ENCODE measurements at regions not wholly inside any gene's neighbourhood (a gene's known extent, or its start where the extent isn't known, plus 50 kb on each side); places are given as distances from the start of the nearest gene placed in this dataset.
"Not testable (repeated sequence)": the region's sequence is repeated elsewhere in the genome, so short reads cannot be mapped to it uniquely, and the experiment has no call there.

GRCh38 chr2:22947741-22948140 is 437.2 kb upstream of the KLHL29 start:
- no peak for DNase-seq

- DNase-seq, result no peak
Measured at GRCh38 chr2:22950431-22950830, 434.5 kb upstream of the KLHL29 start.

- no peak for DNase-seq
Measured at GRCh38 chr2:22952656-22953225, 432.2 kb upstream of the KLHL29 start.

- no peak for DNase-seq
Measured at GRCh38 chr2:22957446-22957845, 427.5 kb upstream of the KLHL29 start.

GRCh38 chr2:22958308-22958707 is 426.7 kb upstream of the KLHL29 start:
- no peak for DNase-seq

- no peak for DNase-seq
Measured at GRCh38 chr2:22967756-22968155, 417.2 kb upstream of the KLHL29 start.

- DNase-seq, result no peak
Measured at GRCh38 chr2:22970284-22970975, 414.5 kb upstream of the KLHL29 start.

- DNase-seq, result no peak
Measured at GRCh38 chr2:22970991-22971390, 414.0 kb upstream of the KLHL29 start.

GRCh38 chr2:22981785-22982184 is 403.2 kb upstream of the KLHL29 start:
- no peak for DNase-seq

- not testable (repeated sequence) for DNase-seq
Measured at GRCh38 chr2:22984152-22984551, 400.8 kb upstream of the KLHL29 start.

- DNase-seq, result no peak
Measured at GRCh38 chr2:22990246-22990645, 394.7 kb upstream of the KLHL29 start.

GRCh38 chr2:22991844-22992243 is 393.1 kb upstream of the KLHL29 start:
- no peak for DNase-seq

GRCh38 chr2:22992441-22992840 is 392.5 kb upstream of the KLHL29 start:
- DNase-seq, result no peak

GRCh38 chr2:22993250-22993649 is 391.7 kb upstream of the KLHL29 start:
- no peak for DNase-seq

GRCh38 chr2:22995576-22995975 is 389.4 kb upstream of the KLHL29 start:
- no peak for DNase-seq

- DNase-seq, result no peak
Measured at GRCh38 chr2:22996911-22997310, 388.1 kb upstream of the KLHL29 start.

- DNase-seq, result no peak
Measured at GRCh38 chr2:22998359-22998758, 386.6 kb upstream of the KLHL29 start.

- no peak for DNase-seq
Measured at GRCh38 chr2:22999951-23000350, 385.0 kb upstream of the KLHL29 start.

GRCh38 chr2:23002234-23002633 is 382.7 kb upstream of the KLHL29 start:
- DNase-seq, result no peak

GRCh38 chr2:23005469-23005868 is 379.5 kb upstream of the KLHL29 start:
- no peak for DNase-seq

GRCh38 chr2:23007631-23008235 is 377.2 kb upstream of the KLHL29 start:
- DNase-seq, result no peak

GRCh38 chr2:23008440-23008839 is 376.5 kb upstream of the KLHL29 start:
- no peak for DNase-seq

GRCh38 chr2:23008951-23009350 is 376.0 kb upstream of the KLHL29 start:
- no peak for DNase-seq

- DNase-seq, result no peak
Measured at GRCh38 chr2:23009545-23010149, 375.3 kb upstream of the KLHL29 start.
